OCI-LY3 (cell line): ENCODE measurements at regions not wholly inside any gene's neighbourhood (a gene's known extent, or its start where the extent isn't known, plus 50 kb on each side); places are given as distances from the start of the nearest gene placed in this dataset.

ENCODE experiments used
- H2AFZ ChIP-seq: fragments of 200-600, 300-600 bp; shearing (Covaris generic); 2 replicates; pipeline ENCODE4 v1.6.0; 2014; ENCODE audit warnings: antibody characterized with exemption, low read depth, low read length
- H3K27ac ChIP-seq: fragments of 200-600, 300-600 bp; sonication (generic); 2 replicates; pipeline ENCODE4 v1.5.1; 2014; ENCODE audit warnings: mild to moderate bottlenecking, low read length, moderate library complexity, mixed read lengths
- H3K27me3 ChIP-seq: fragments of 200-600, 300-600 bp; sonication (generic); 2 replicates; pipeline ENCODE4 v1.6.1; 2014; ENCODE audit warnings: low read depth, low read length, mixed read lengths
- H3K36me3 ChIP-seq: fragments of 200-600, 300-600 bp; sonication (generic); replicated peaks from 2 replicates; pipeline ENCODE3; 2014; ENCODE audit warnings: low read depth, low read length, mixed read lengths
- H3K4me1 ChIP-seq: fragments of 300-600, 200-600 bp; sonication (generic); 2 replicates; pipeline ENCODE4 v1.6.1; 2014; ENCODE audit warnings: low read length, mixed read lengths
- H3K4me2 ChIP-seq: fragments of 200-600, 300-600 bp; sonication (generic); 2 replicates; pipeline ENCODE4 v1.6.1; 2014; ENCODE audit warnings: low read length, mixed read lengths
- H3K4me3 ChIP-seq: fragments of 300-600, 200-600 bp; sonication (generic); 2 replicates; pipeline ENCODE4 v1.5.1; 2014; ENCODE audit warnings: antibody characterized with exemption, mild to moderate bottlenecking, low read length, moderate library complexity
- H3K79me2 ChIP-seq: fragments of 300-600, 200-600 bp; shearing (Covaris generic); 2 replicates; pipeline ENCODE4 v1.6.1; 2014; ENCODE audit warnings: mild to moderate bottlenecking, low read length, mixed read lengths
- H3K9ac ChIP-seq: fragments of 300-600, 200-600 bp; shearing (Covaris generic); 2 replicates; pipeline ENCODE4 v1.6.0; 2014; ENCODE audit warnings: mild to moderate bottlenecking, low read length, moderate library complexity
- H3K9me3 ChIP-seq: fragments of 200-600, 300-600 bp; shearing (Covaris generic); 2 replicates; pipeline ENCODE4 v1.6.1; 2014; ENCODE audit warnings: low read length, mixed read lengths; ENCODE audit not compliant: insufficient read depth
- H4K20me1 ChIP-seq: fragments of 200-600, 300-600 bp; sonication (generic); 2 replicates; pipeline ENCODE4 v1.6.1; 2016; ENCODE audit warnings: low read length, mixed read lengths; ENCODE audit not compliant: insufficient read depth
- EZH2phosphoT487 ChIP-seq: fragments of 200-600 bp; shearing (Covaris generic); IDR thresholded peaks from 2 replicates; pipeline ENCODE4 v1.6.1; 2018; ENCODE audit warnings: antibody characterized with exemption, mixed run types, low read depth
- TF ChIP-seq, protein P1 (sequence below): fragments of 200-600, 300-600 bp; sonication (generic); IDR thresholded peaks from 2 replicates; pipeline ENCODE4 v1.5.1; 2014; ENCODE audit warnings: antibody characterized with exemption, low read length, low read depth

DNA sequence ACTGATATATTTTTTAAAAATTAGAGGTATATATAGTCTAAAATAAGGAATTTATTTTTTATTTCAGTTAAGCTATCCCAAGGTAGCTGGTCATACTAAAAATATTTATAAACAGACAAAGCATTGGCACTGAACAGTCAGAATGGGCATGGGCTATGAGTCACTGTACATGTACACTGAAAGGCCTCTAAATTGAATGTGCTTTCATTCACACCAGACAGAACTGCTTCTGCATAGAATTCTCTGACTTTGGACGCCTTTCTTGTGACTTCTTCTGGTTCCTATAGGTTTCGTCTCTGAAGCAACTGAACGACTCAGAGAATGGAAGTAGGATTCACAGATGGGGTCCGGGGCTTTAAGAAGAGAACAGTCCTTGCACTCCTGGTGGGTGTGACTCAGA is 394.8 kb upstream of the MEF2C start:
- H3K4me1 ChIP-seq, result peaks cover under 1% of the 10 kb centered on the region; the same call in 1 of the 2 replicates
- no peaks in the 10 kb centered on the region for H3K9me3 ChIP-seq
- H3K27ac ChIP-seq, result no peak overlapping the region
- no peaks in the 10 kb centered on the region for H4K20me1 ChIP-seq
- no peak overlapping the region for H2AFZ ChIP-seq
- TF ChIP-seq EZH2phosphoT487, result no peak
- TF ChIP-seq, protein P1, sequence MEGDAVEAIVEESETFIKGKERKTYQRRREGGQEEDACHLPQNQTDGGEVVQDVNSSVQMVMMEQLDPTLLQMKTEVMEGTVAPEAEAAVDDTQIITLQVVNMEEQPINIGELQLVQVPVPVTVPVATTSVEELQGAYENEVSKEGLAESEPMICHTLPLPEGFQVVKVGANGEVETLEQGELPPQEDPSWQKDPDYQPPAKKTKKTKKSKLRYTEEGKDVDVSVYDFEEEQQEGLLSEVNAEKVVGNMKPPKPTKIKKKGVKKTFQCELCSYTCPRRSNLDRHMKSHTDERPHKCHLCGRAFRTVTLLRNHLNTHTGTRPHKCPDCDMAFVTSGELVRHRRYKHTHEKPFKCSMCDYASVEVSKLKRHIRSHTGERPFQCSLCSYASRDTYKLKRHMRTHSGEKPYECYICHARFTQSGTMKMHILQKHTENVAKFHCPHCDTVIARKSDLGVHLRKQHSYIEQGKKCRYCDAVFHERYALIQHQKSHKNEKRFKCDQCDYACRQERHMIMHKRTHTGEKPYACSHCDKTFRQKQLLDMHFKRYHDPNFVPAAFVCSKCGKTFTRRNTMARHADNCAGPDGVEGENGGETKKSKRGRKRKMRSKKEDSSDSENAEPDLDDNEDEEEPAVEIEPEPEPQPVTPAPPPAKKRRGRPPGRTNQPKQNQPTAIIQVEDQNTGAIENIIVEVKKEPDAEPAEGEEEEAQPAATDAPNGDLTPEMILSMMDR, result no peak
- no peak overlapping the region for H3K4me2 ChIP-seq
- H3K79me2 ChIP-seq, result no peaks in the 10 kb centered on the region
- no peaks in the 10 kb centered on the region for H3K27me3 ChIP-seq
- no peak overlapping the region for H3K9ac ChIP-seq
- no peaks in the 10 kb centered on the region for H3K36me3 ChIP-seq
- H3K4me3 ChIP-seq, result no peak overlapping the region

DNA sequence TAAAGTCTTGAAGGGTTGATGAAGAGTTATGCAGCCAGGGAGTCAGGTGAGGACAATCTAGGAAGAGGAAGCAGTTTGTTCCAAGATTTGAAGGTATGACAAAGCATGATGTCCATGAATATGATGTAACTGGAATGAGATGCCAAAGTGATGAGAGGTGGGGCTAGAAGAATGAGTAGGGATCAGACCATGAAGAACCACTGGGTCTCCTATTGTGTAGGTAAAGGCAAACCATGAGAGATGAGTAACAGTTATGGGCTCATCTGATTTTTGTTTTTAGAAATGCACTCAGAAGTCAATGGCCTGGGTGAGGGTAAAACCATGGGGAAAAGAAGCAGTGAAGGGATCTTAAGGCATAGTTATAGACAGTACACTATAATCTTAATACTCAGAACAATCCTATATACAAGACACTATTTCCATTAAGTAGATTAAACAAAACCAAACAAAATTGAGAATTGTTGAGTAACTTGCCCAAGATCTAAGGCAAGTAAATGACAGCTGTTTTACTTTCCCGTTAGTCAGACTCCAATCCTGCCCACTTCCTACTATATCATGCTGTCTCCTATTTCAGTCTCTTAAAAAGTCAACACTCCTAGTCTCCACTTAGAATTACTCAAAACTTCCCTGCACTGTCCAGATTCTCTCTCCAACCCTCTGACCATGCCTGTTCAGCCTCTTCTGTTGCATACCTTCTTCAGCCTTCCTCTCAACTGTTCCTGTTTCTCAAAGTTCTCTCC is 393.8 kb upstream of the MEF2C start:
- no peak overlapping the region for H3K4me2 ChIP-seq
- no peak overlapping the region for H3K27ac ChIP-seq
- H3K4me1 ChIP-seq, result peaks cover 11% of the 10 kb centered on the region
- H3K9ac ChIP-seq, result no peak overlapping the region
- H3K9me3 ChIP-seq, result no peaks in the 10 kb centered on the region
- no peaks in the 10 kb centered on the region for H3K79me2 ChIP-seq
- no peak overlapping the region for H3K4me3 ChIP-seq
- no peaks in the 10 kb centered on the region for H3K27me3 ChIP-seq
- no peaks in the 10 kb centered on the region for H4K20me1 ChIP-seq
- H3K36me3 ChIP-seq, result no peaks in the 10 kb centered on the region
- TF ChIP-seq, protein P1, result no peak
- no peak for TF ChIP-seq EZH2phosphoT487
- H2AFZ ChIP-seq, result no peak overlapping the region

DNA sequence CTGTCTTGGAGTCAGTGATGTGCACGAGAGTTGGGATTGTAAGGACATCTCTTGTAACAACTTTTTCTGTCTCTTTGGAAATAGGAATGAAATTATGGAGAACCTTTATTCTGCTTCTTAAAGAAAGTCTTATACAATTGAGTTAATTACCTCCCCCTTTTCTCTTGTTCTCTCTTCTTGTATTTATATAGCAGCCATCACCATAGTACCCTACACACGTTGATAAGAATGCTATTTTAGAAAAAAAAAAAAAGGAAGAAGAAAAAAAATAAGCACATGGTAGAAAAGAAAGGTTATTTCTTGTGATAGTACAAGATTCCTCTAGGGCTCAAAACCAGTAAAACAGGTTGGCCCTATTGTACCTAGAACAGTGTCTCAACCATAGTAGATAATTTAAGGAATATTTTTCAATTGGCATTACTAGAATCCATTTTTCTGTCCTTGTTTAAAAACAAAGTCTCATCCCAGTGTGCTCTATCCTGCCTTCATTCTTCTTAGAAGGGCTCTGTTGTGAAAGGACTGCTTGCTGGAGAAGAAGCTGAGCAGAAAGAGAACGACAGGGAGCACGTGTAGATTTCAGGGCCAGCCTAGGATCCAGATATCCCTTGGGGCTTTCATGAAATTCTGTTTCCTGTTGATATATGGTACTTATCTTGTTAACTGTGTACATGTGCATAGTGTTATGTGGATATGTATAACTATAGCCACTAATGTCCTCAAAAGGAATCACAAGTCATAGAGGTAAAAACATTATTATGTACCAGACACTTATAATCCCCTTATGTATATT is 392.3 kb upstream of the MEF2C start:
- Histone ChIP-seq H2AFZ (no peak overlapping the region), H3K4me1 (peaks cover 25% of the 10 kb centered on the region), H3K79me2 (no peaks in the 10 kb centered on the region), H3K9me3 (no peaks in the 10 kb centered on the region), H3K27ac (no peak overlapping the region), H3K9ac (no peak overlapping the region), H3K4me3 (no peak overlapping the region), H3K36me3 (no peaks in the 10 kb centered on the region), H3K27me3 (no peaks in the 10 kb centered on the region), H3K4me2 (no peak overlapping the region), H4K20me1 (no peaks in the 10 kb centered on the region)
- TF ChIP-seq, protein P1, result no peak
- TF ChIP-seq EZH2phosphoT487, result no peak

DNA sequence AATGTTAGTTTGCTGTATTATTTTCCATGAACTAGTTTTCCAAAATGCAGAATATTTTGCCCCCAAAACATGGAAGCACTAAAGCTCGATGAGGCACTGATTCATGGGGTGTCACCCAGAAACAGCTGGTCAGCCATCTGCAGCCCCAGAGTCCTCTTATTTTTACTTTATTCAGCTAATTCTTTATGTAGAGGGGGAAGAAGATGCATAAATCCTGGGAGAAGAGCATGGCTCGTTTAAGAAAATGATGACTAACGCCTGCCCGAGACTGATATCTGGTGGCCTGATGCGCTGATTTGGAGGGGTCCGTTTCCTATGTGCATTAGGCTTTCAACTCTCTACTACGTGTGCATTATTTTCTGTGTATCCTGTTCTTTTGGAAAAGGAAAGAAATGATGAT is 390.3 kb upstream of the MEF2C start:
- H4K20me1 ChIP-seq, result no peaks in the 10 kb centered on the region
- TF ChIP-seq, protein P1, result no peak
- TF ChIP-seq EZH2phosphoT487, result no peak
- H3K36me3 ChIP-seq, result no peaks in the 10 kb centered on the region
- no peaks in the 10 kb centered on the region for H3K27me3 ChIP-seq
- H3K9me3 ChIP-seq, result no peaks in the 10 kb centered on the region
- H3K27ac ChIP-seq, result no peak overlapping the region
- H3K4me1 ChIP-seq, result peaks cover 39% of the 10 kb centered on the region
- no peak overlapping the region for H3K4me2 ChIP-seq
- H2AFZ ChIP-seq, result no peak overlapping the region
- H3K79me2 ChIP-seq, result no peaks in the 10 kb centered on the region
- no peak overlapping the region for H3K9ac ChIP-seq
- H3K4me3 ChIP-seq, result no peak overlapping the region
